Stimulated activated CD8-positive, alpha-beta memory T cell treated with anti-CD3 and anti-CD28 coated beads, Interleukin-12 subunit alpha, Interleukin-12 subunit beta, amount 100 ng/mL, for 1 hour (primary cell): ENCODE measurements at regions not wholly inside any gene's neighbourhood (a gene's known extent, or its start where the extent isn't known, plus 50 kb on each side); places are given as distances from the start of the nearest gene placed in this dataset.
"Not testable (repeated sequence)": the region's sequence is repeated elsewhere in the genome, so short reads cannot be mapped to it uniquely, and the experiment has no call there.

Source experiments
- DNase-seq: peaks from one replicate; pipeline ENCODE4 v3.0.0-alpha.2; 2020; ENCODE audit warnings: low read depth

DNA sequence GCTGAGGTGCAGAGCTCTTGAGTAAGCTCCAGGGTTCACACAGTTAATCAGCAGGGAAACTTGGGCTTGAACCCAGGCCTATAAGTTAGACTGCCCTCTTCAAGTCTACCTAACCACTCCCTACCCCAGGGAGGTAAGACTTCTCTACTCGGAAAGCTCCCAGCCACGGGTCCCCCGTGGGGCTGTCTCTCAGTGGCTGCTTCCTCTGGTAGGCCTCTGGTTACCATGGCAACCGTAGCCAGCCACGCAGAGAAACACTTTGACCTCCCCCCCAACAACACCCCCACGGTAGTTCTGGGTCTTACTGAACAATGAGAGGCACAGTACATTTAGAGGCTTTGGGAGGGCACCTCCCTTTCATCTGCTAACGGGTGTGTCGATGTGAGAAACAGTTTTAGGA is 245.2 kb downstream of the AACS start:
- no peak for DNase-seq

GRCh38 chr12:125311050-125311449 is 245.8 kb downstream of the AACS start:
- no peak for DNase-seq

DNA sequence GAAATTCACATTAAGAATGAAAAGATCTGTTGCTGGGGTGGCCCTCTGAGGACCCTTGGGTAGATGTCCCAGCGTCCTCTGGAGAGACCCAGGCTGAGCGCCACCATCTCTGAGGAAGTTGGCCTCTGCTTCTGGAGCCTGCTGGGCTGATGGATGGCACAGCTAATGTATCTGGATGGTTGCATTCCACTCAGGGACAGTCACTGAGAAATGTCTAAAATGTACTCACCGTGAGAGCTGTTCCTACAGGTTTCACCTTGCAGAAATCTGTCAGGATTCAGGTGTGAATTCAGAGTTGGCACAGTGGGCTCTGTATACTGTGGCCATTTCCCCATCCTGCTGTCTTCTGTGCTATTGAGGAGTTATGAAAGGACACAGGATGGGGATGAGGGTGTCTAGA is 247.2 kb downstream of the AACS start:
- DNase-seq = no peak

DNA sequence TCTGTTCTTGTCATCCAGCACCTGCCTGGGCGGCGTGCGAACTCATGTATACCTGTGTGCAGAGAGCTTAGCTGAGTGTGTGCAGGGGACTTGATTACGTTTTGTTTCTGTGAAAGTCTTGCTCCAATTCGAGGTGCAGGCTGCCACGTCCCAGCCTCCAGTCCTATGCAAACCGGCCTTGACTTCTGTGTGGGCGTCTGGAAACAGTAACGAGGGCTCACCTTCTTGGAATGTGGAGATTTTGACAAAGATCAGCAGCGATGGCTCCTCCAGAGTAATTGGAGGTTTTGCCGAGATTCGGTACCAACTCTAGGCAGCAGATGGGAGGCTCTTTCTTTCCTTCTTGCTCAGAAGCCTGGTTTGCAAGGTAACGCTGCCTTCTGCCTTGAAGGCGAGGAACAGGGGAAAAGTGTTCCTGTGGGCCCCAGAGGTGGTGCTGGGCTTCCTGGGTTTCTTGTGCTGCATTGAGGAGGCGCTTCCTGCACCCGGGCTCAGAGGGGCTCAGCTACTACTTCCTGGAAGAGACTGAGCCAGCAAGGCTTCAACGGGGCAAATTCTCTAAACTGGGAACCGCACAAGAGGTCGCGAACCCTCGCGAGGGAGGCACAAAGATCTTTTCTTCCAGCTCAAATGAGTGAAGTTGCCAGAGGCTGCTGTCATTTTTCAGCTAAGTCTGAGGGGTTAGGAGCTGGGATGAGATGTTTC is 249.0 kb downstream of the AACS start:
- no peak for DNase-seq

GRCh38 chr12:125315771-125316170 is 250.5 kb downstream of the AACS start:
- no peak for DNase-seq

GRCh38 chr12:125320177-125320576 is 254.9 kb downstream of the AACS start:
- DNase-seq = no peak

GRCh38 chr12:125324861-125325490 is 259.7 kb downstream of the AACS start:
- DNase-seq = no peak

GRCh38 chr12:125329239-125330102 is 264.2 kb downstream of the AACS start:
- DNase-seq = no peak

GRCh38 chr12:125330645-125331341 is 265.6 kb downstream of the AACS start:
- peak; percentile 6 for DNase-seq

DNA sequence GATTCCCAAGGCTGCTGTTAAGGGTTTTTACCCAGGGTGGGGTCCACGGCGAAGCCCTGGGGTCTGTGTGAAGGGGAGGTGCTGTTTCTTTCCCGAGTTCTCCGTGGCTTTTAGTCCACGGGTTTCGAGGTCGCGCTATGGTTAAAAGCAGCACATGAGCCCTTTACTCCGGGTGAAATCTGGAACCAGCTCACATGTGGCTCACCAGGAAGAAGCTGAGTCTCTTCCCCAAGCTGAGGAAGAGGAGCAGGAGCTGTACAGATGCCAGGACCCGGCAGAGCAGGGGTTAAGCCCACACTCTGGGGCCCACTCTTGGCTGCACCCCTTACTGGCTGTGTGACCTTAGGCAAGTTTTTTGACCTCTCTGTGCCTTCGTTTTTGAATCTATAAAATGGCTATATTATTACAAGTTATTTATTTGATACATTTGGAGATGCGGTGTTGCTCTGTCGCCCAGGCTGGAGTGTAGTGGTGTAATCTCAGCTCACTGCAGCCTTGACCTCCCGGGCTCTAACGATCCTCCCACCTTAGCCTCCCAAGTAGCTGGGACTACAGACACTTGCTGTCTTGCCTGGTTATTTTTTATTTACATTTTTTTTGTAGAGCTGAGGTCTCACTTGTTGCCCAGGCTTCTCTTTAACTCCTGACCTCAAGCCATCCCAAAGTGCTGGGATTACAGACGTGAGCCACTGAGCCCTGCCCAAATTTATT is 266.3 kb downstream of the AACS start:
- DNase-seq = no peak

DNA sequence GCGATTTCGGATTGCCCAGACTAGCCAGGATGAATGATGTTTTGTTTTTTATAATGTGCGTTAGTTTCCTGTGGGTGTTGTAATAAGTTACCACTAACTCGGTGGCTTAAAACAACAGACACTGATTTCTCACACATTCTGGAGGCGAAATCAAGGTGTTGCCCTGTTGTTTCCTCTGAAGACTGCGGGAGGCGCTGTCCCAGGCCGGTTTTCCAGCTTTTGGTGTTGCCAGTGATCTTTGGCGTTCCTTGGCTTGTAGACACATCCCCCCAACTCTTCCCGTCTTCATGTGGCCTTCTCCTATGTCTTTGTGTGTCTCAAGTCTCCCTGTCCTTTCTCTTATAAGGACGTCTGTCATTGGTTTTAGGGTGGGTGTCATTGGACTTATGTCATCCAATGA is 267.7 kb downstream of the AACS start:
- no peak for DNase-seq

DNA sequence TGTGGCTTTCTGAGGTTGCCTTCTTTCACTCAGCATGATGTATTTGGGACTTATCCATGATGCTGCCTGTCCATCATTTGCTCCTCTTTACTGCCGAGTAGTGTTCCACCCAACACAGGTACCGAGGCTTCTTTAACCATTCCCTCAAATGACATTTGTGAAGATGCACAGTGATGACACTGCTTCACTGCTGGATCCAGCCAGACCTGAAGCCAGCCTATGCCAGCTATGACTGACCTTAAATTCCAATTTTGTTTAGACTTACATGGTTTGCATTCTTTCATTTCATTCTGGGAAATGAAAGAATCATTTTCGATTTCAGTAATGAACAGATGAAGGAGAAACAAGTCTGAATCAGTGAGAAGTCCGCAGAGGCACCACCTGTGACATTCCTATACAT is 271.0 kb downstream of the AACS start:
- DNase-seq = no peak

GRCh38 chr12:125340791-125341190 is 275.6 kb downstream of the AACS start:
- no peak for DNase-seq

DNA sequence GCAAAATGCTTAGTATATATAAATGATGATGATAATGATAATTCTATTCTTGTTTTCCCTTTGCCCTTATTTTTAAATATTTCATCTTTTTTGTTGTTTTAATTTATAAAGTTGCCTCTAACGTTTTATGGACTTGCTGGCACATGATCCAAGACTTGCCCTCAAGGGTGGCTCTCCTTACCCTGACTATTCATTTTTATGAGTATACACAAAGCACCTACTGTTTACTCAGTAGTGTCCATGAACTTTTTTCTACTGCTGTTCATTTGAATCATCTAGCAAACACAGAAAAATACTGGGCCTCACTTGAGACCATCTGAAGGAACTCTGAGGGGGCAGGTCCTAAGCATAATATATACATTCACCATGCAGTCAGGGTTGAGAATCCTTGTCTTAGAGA is 276.2 kb downstream of the AACS start:
- DNase-seq = no peak

- no peak for DNase-seq
These were observed 278.4 kb downstream of the AACS start for GRCh38 chr12:125343649-125344048.

DNA sequence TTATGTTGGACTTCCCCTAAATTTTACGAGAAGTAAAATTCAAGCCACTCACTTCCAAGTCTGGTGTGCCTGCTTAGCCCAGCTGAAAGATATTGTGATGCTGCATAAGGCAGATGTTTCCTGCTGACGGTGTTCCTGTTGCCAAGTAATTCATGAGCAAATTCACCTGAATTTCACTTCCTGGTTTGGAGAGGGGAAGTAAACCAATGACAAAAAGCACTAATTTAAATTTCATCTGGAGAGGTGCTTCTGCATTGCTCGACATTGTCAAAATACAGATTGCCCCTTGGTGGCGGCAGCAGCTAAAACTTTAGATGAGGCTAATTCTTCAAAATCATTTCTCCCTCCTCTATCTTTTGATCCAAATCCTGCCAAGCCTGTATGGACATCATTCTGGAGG is 281.1 kb downstream of the AACS start:
- DNase-seq = no peak

- no peak for DNase-seq
These were observed 286.6 kb downstream of the AACS start for GRCh38 chr12:125351788-125352187.

- DNase-seq = not testable (repeated sequence)
These were observed 287.8 kb downstream of the AACS start for GRCh38 chr12:125353002-125353401.

DNA sequence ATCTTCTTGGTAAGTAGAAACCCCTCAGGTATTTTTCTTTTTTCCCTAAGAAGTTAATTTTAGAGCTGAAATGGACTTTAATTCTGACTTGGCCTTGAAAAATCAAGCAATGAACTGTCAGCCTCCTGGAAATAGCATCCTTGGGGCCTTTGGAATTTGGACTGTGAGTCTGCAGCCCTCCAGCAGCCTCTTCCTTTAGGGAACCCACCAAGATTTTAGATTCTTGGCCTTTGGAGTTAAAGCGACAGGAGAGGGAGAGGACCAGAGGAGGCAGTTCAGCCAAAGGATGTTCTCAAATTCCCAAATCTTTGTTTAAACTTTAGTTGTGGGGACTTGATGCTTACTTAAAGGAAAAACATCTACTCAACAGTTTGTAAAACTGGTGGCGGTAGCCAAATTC is 288.6 kb downstream of the AACS start:
- DNase-seq = no peak

- DNase-seq = no peak
These were observed 290.4 kb downstream of the AACS start for GRCh38 chr12:125355614-125356013.

- DNase-seq = no peak
These were observed 290.9 kb downstream of the AACS start for GRCh38 chr12:125356111-125356510.

GRCh38 chr12:125357561-125357960 is 292.3 kb downstream of the AACS start:
- no peak for DNase-seq
